ENCODE measurements at regions not wholly inside any gene's neighbourhood (a gene's known extent, or its start where the extent isn't known, plus 50 kb on each side); places are given as distances from the start of the nearest gene placed in this dataset.

GRCh38 chr10:57921140-57921539 is 346.6 kb downstream of the IPMK start:
- Histone ChIP-seq H3K4me1 (ENCODE audit: low read length) (no peaks in the 10 kb centered on the region), H3K9me2 (replicated peaks; ENCODE audit: insufficient read depth, low read length) (no peaks in the 10 kb centered on the region), H3K9ac (ENCODE audit: low read length) (no peak overlapping the region), H2AFZ (ENCODE audit: low read length) (no peak overlapping the region), H3K9me3 (ENCODE audit: low read length) (no peaks in the 10 kb centered on the region), H3K79me2 (ENCODE audit: low read length) (no peaks in the 10 kb centered on the region), H3K27me3 (ENCODE audit: low read length) (no peaks in the 10 kb centered on the region), H3K36me3 (ENCODE audit: insufficient read depth, low read length) (no peaks in the 10 kb centered on the region), H3K4me3 (ENCODE audit: low read length) (no peak overlapping the region), H3K27ac (ENCODE audit: low read length) (no peak overlapping the region), H4K20me1 (ENCODE audit: insufficient read depth, low read depth, low read length) (no peaks in the 10 kb centered on the region), H3K4me2 (ENCODE audit: low read depth, low read length, poor library complexity, severe bottlenecking) (no peak overlapping the region)
- DNase-seq = no peak

DNA sequence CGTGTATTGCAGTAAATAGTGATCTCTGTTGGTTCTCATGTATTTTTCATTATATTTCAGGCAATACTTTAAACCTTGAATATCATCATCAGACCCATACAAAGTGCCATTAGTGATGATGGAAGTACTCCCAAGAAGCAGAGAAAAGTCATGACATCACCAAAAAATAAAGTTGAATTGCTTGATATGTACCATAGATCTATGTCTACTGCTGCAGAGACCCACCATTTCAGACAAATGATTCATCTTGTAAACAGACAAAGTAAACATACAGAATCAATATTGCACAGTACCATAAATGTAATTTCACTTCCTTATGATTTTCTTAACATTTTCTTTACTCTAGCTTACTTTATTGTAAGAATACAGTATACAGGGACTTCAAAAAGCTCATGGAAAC is 347.8 kb downstream of the IPMK start:
- DNase-seq = no peak
- Histone ChIP-seq H3K9me3 (ENCODE audit: low read length) (no peaks in the 10 kb centered on the region), H3K27ac (ENCODE audit: low read length) (no peak overlapping the region), H3K4me1 (ENCODE audit: low read length) (no peaks in the 10 kb centered on the region), H3K9ac (ENCODE audit: low read length) (no peak overlapping the region), H3K27me3 (ENCODE audit: low read length) (no peaks in the 10 kb centered on the region), H3K36me3 (ENCODE audit: insufficient read depth, low read length) (no peaks in the 10 kb centered on the region), H3K9me2 (replicated peaks; ENCODE audit: insufficient read depth, low read length) (no peaks in the 10 kb centered on the region), H4K20me1 (ENCODE audit: insufficient read depth, low read depth, low read length) (no peaks in the 10 kb centered on the region), H3K4me2 (ENCODE audit: low read depth, low read length, poor library complexity, severe bottlenecking) (no peak overlapping the region), H2AFZ (ENCODE audit: low read length) (no peak overlapping the region), H3K4me3 (ENCODE audit: low read length) (no peak overlapping the region), H3K79me2 (ENCODE audit: low read length) (no peaks in the 10 kb centered on the region)

DNA sequence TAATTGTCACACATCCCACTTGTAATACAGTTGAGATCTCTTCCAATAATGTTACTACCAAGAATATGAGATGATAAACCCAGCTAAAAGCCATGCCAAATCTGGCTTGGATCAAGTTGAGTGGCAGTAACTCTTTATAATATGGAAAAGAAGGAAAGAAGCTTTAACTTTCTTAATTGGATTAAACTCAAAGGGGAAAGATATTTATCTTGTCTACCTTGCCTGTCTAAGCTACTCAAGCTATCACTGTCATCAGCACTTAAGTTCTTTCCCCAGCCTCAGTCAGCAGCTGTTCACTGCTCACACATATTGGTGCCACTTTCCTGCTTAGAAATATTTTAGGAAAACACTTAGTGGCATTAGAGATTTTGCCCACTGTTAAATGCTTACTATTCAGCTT is 350.7 kb downstream of the IPMK start:
- no peak overlapping the region for H3K4me3 ChIP-seq (ENCODE audit: low read length)
- H3K9me3 ChIP-seq (ENCODE audit: low read length) = no peaks in the 10 kb centered on the region
- no peaks in the 10 kb centered on the region for H3K27me3 ChIP-seq (ENCODE audit: low read length)
- DNase-seq = no peak
- H3K4me2 ChIP-seq (ENCODE audit: low read depth, low read length, poor library complexity, severe bottlenecking) = no peak overlapping the region
- no peak overlapping the region for H3K9ac ChIP-seq (ENCODE audit: low read length)
- H3K27ac ChIP-seq (ENCODE audit: low read length) = no peak overlapping the region
- no peaks in the 10 kb centered on the region for H3K4me1 ChIP-seq (ENCODE audit: low read length)
- H3K36me3 ChIP-seq (ENCODE audit: insufficient read depth, low read length) = no peaks in the 10 kb centered on the region
- H2AFZ ChIP-seq (ENCODE audit: low read length) = no peak overlapping the region
- no peaks in the 10 kb centered on the region for H3K9me2 ChIP-seq (replicated peaks; ENCODE audit: insufficient read depth, low read length)
- no peaks in the 10 kb centered on the region for H3K79me2 ChIP-seq (ENCODE audit: low read length)
- H4K20me1 ChIP-seq (ENCODE audit: insufficient read depth, low read depth, low read length) = no peaks in the 10 kb centered on the region

DNA sequence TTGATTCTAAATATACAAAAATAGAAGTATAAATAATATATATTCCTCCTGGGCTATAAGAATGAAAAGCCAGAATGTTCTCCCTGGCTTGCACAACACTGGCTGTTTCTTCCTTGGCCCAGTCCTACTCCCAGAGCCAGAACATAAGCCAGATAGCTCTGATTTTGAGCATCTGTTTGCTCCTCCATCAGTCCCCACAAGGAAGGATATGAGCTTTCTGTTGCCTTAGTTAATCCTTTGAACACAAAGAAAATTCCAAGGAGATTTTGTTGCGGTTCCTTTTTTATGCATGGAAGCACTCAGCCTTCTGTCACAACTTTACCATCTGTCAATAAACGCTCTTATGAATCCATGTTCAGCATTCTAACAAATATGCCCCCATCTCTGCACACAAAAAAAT is 361.8 kb downstream of the IPMK start:
- DNase-seq = no peak
- Histone ChIP-seq H3K4me1 (ENCODE audit: low read length) (no peaks in the 10 kb centered on the region), H3K79me2 (ENCODE audit: low read length) (no peaks in the 10 kb centered on the region), H3K27ac (ENCODE audit: low read length) (no peak overlapping the region), H3K9me3 (ENCODE audit: low read length) (no peaks in the 10 kb centered on the region), H3K36me3 (ENCODE audit: insufficient read depth, low read length) (no peaks in the 10 kb centered on the region), H3K4me3 (ENCODE audit: low read length) (no peak overlapping the region), H3K27me3 (ENCODE audit: low read length) (no peaks in the 10 kb centered on the region), H3K4me2 (ENCODE audit: low read depth, low read length, poor library complexity, severe bottlenecking) (no peak overlapping the region), H4K20me1 (ENCODE audit: insufficient read depth, low read depth, low read length) (no peaks in the 10 kb centered on the region), H3K9ac (ENCODE audit: low read length) (no peak overlapping the region), H3K9me2 (replicated peaks; ENCODE audit: insufficient read depth, low read length) (no peaks in the 10 kb centered on the region), H2AFZ (ENCODE audit: low read length) (no peak overlapping the region)

- Histone ChIP-seq H3K4me1 (ENCODE audit: low read length) (no peaks in the 10 kb centered on the region), H3K4me3 (ENCODE audit: low read length) (no peak overlapping the region), H3K9me3 (ENCODE audit: low read length) (no peaks in the 10 kb centered on the region), H3K27ac (ENCODE audit: low read length) (no peak overlapping the region), H2AFZ (ENCODE audit: low read length) (no peak overlapping the region), H3K27me3 (ENCODE audit: low read length) (no peaks in the 10 kb centered on the region), H3K9me2 (replicated peaks; ENCODE audit: insufficient read depth, low read length) (no peaks in the 10 kb centered on the region), H3K79me2 (ENCODE audit: low read length) (no peaks in the 10 kb centered on the region), H3K4me2 (ENCODE audit: low read depth, low read length, poor library complexity, severe bottlenecking) (no peak overlapping the region), H4K20me1 (ENCODE audit: insufficient read depth, low read depth, low read length) (no peaks in the 10 kb centered on the region), H3K9ac (ENCODE audit: low read length) (no peak overlapping the region), H3K36me3 (ENCODE audit: insufficient read depth, low read length) (no peaks in the 10 kb centered on the region)
- DNase-seq = no peak
Measured at GRCh38 chr10:57905010-57905409, 362.7 kb downstream of the IPMK start.

GRCh38 chr10:57898231-57898630 is 369.5 kb downstream of the IPMK start:
- Histone ChIP-seq H4K20me1 (ENCODE audit: insufficient read depth, low read depth, low read length) (no peaks in the 10 kb centered on the region), H3K27ac (ENCODE audit: low read length) (no peak overlapping the region), H3K36me3 (ENCODE audit: insufficient read depth, low read length) (no peaks in the 10 kb centered on the region), H3K9ac (ENCODE audit: low read length) (no peak overlapping the region), H3K9me2 (replicated peaks; ENCODE audit: insufficient read depth, low read length) (no peaks in the 10 kb centered on the region), H3K79me2 (ENCODE audit: low read length) (no peaks in the 10 kb centered on the region), H3K9me3 (ENCODE audit: low read length) (no peaks in the 10 kb centered on the region), H3K4me1 (ENCODE audit: low read length) (no peaks in the 10 kb centered on the region), H3K4me3 (ENCODE audit: low read length) (no peak overlapping the region), H3K27me3 (ENCODE audit: low read length) (no peaks in the 10 kb centered on the region), H2AFZ (ENCODE audit: low read length) (no peak overlapping the region), H3K4me2 (ENCODE audit: low read depth, low read length, poor library complexity, severe bottlenecking) (no peak overlapping the region)
- no peak for DNase-seq

- H3K36me3 ChIP-seq (ENCODE audit: insufficient read depth, low read length) = no peaks in the 10 kb centered on the region
- no peak overlapping the region for H3K4me3 ChIP-seq (ENCODE audit: low read length)
- no peaks in the 10 kb centered on the region; the same call in 1 of the 2 replicates for H3K9me3 ChIP-seq (ENCODE audit: low read length)
- no peak overlapping the region for H3K9ac ChIP-seq (ENCODE audit: low read length)
- no peaks in the 10 kb centered on the region for H3K9me2 ChIP-seq (replicated peaks; ENCODE audit: insufficient read depth, low read length)
- H3K27ac ChIP-seq (ENCODE audit: low read length) = no peak overlapping the region
- no peaks in the 10 kb centered on the region for H3K79me2 ChIP-seq (ENCODE audit: low read length)
- no peak overlapping the region for H2AFZ ChIP-seq (ENCODE audit: low read length)
- H3K4me2 ChIP-seq (ENCODE audit: low read depth, low read length, poor library complexity, severe bottlenecking) = no peak overlapping the region
- H3K27me3 ChIP-seq (ENCODE audit: low read length) = no peaks in the 10 kb centered on the region
- no peaks in the 10 kb centered on the region for H4K20me1 ChIP-seq (ENCODE audit: insufficient read depth, low read depth, low read length)
- DNase-seq = no peak
- no peaks in the 10 kb centered on the region for H3K4me1 ChIP-seq (ENCODE audit: low read length)
Measured at GRCh38 chr10:57897611-57898010, 370.1 kb downstream of the IPMK start.

DNA sequence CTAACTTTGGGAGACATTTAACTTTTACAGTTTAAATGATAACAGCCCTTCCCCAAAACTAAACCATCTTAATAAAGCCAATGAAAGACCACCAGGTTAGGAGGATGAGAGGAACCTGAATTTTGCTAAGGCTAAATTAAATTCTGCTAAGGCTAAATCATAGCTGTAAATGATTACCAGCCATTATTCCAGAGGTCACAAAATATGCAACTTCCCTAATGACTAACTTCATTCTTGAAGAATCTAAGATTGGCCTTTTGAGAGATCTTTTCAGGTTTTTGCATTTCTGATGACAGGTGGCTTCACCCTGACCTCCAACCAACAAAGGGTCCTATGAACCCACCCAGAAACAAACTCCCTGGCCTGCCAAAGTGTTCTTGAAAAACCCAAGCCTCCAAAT is 373.3 kb downstream of the IPMK start:
- Histone ChIP-seq H3K4me3 (ENCODE audit: low read length) (no peak overlapping the region), H3K27me3 (ENCODE audit: low read length) (no peaks in the 10 kb centered on the region), H3K9me2 (replicated peaks; ENCODE audit: insufficient read depth, low read length) (no peaks in the 10 kb centered on the region), H3K4me1 (ENCODE audit: low read length) (no peaks in the 10 kb centered on the region), H3K36me3 (ENCODE audit: insufficient read depth, low read length) (no peaks in the 10 kb centered on the region), H3K9me3 (ENCODE audit: low read length) (no peaks in the 10 kb centered on the region; the same call in 1 of the 2 replicates), H4K20me1 (ENCODE audit: insufficient read depth, low read depth, low read length) (no peaks in the 10 kb centered on the region), H3K9ac (ENCODE audit: low read length) (no peak overlapping the region), H3K79me2 (ENCODE audit: low read length) (no peaks in the 10 kb centered on the region), H3K4me2 (ENCODE audit: low read depth, low read length, poor library complexity, severe bottlenecking) (no peak overlapping the region), H3K27ac (ENCODE audit: low read length) (no peak overlapping the region), H2AFZ (ENCODE audit: low read length) (no peak overlapping the region)
- no peak for DNase-seq
